Gastroesophageal sphincter (tissue), 4 donors: ENCODE measurements at regions not wholly inside any gene's neighbourhood (a gene's known extent, or its start where the extent isn't known, plus 50 kb on each side); places are given as distances from the start of the nearest gene placed in this dataset.

Experiments used
- ATAC-seq: fragments of 150-250 bp; one replicate; pipeline ENCODE4 v1.9.1; 2016; ENCODE audit warnings: mild to moderate bottlenecking, moderate library complexity
- H3K27ac ChIP-seq, 4 donors: fragments of 200-600 bp; sonication (generic) in 3 of 4; 1 replicate in 3 of 4; 2 replicates in 1 of 4; pipeline ENCODE4 v1.5.1; 2016 to 2019
- H3K27me3 ChIP-seq: fragments of 200-600 bp; sonication (generic); one replicate; pipeline ENCODE4 v1.5.1; 2019
- H3K36me3 ChIP-seq, 2 donors: fragments of 200-600 bp; sonication (generic); one replicate each; pipeline ENCODE4 v1.5.1; 2019; ENCODE audit warnings: control low read depth in 1 of 2
- H3K4me1 ChIP-seq, 3 donors: fragments of 200-600 bp; sonication (generic); 1 replicate in 2 of 3; 2 replicates in 1 of 3; pipeline ENCODE4 v1.5.1; 2016 to 2019; ENCODE audit warnings: control low read depth in 2 of 3
- H3K4me3 ChIP-seq, 2 donors: fragments of 200-600 bp; sonication (generic); one replicate each; pipeline ENCODE4 v1.5.1; 2019; ENCODE audit warnings: mild to moderate bottlenecking in 1 of 2, moderate library complexity in 1 of 2
- H3K9me3 ChIP-seq, 3 donors: fragments of 200-600 bp; sonication (generic); one replicate each; pipeline ENCODE4 v1.5.1; 2017 to 2019; ENCODE audit warnings: control low read depth in 2 of 3
- CTCF ChIP-seq, 4 experiments: fragments of 200-600 bp in 2 of 4; fragments of 450-650 bp in 2 of 4; sonication (generic) in 1 of 4; IDR thresholded peaks; one replicate each; pipeline ENCODE4 v1.5.1; 2017 to 2019; ENCODE audit warnings: antibody characterized with exemption in 4 of 4, mild to moderate bottlenecking in 2 of 4, moderate library complexity in 2 of 4
- EP300 ChIP-seq: sonication (generic); formaldehyde crosslinking; IDR thresholded peaks from one replicate; pipeline ENCODE4 v1.6.1; 2017; ENCODE audit warnings: antibody characterized with exemption, mild to moderate bottlenecking
- POLR2A ChIP-seq, 2 donors: fragments of 450-650 bp; IDR thresholded peaks; one replicate each; pipeline ENCODE4 v1.6.1; 2017; ENCODE audit warnings: antibody characterized with exemption in 2 of 2, mild to moderate bottlenecking in 2 of 2, moderate library complexity in 1 of 2
- POLR2AphosphoS5 ChIP-seq: sonication (generic); formaldehyde crosslinking; IDR thresholded peaks from one replicate; pipeline ENCODE4 v1.6.1; 2017; ENCODE audit warnings: antibody characterized with exemption
- WGBS, 2 donors: methylation state at CpG; one replicate each; pipeline ENCODE4 v1.1.5; 2018; ENCODE audit warnings: low coverage in 1 of 2; 5-methylcytosine and 5-hydroxymethylcytosine counted together

DNA sequence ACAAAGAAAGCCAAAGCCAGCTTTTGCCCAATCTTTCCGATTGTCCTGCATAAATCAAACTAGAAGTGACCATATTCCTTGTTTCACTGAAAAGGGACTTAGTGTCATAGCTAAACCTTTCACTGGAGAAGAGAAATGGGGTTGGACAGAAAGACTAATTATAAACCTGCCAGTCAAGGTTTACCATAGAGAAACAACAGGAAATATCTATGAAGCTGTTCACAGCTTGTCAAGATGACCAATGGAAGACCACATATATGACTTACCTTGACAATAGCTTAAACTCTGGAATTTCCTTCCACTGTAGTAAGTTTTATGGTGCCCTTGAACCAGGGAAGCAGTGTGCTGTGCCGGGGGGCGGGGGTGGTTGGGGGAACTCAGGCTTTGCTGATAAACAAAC, 107.7 kb upstream of the PHACTR1 start:
- peaks cover 18% of the 10 kb centered on the region for H3K27me3 ChIP-seq
- WGBS, 2 donors = 56 to 75% methylated on average over 1 to 2 of the region's 3 CpGs
- H3K4me1 ChIP-seq = no peaks in the 10 kb centered on the region
- no peak for ATAC-seq
- no peaks in the 10 kb centered on the region for H3K36me3 ChIP-seq
- no peak overlapping the region for H3K27ac ChIP-seq
- H3K9me3 ChIP-seq = no peaks in the 10 kb centered on the region
- H3K4me3 ChIP-seq = no peak overlapping the region
- no peak for TF ChIP-seq POLR2A (IDR thresholded peaks at IDR 0.05)
- TF ChIP-seq POLR2AphosphoS5 = no peak
- no peak for TF ChIP-seq EP300
- TF ChIP-seq CTCF (IDR thresholded peaks at IDR 0.05) = no peak

- TF ChIP-seq POLR2AphosphoS5 (no peak), EP300 (no peak), POLR2A (IDR thresholded peaks at IDR 0.05) (no peak), CTCF (IDR thresholded peaks at IDR 0.05) (no peak)
- H3K27ac ChIP-seq = no peak overlapping the region
- ATAC-seq = no peak
- WGBS, 2 donors = 61% methylated on average over 3 of the region's 3 CpGs; no CpG with 5 or more reads in 1 of the 2 donors
- no peaks in the 10 kb centered on the region for H3K9me3 ChIP-seq
- no peaks in the 10 kb centered on the region for H3K4me1 ChIP-seq
- peaks cover 18% of the 10 kb centered on the region for H3K27me3 ChIP-seq
- H3K4me3 ChIP-seq = no peak overlapping the region
- H3K36me3 ChIP-seq = no peaks in the 10 kb centered on the region
These were observed 106.8 kb upstream of the PHACTR1 start for GRCh38 chr6:12609751-12610150.

- Histone ChIP-seq H3K27me3 (peaks cover 18% of the 10 kb centered on the region), H3K4me1 (no peaks in the 10 kb centered on the region), H3K9me3 (no peaks in the 10 kb centered on the region), H3K4me3 (no peak overlapping the region), H3K27ac (no peak overlapping the region), H3K36me3 (no peaks in the 10 kb centered on the region)
- ATAC-seq = no peak
- TF ChIP-seq EP300 = no peak
- TF ChIP-seq POLR2AphosphoS5 = no peak
- TF ChIP-seq POLR2A (IDR thresholded peaks at IDR 0.05) = no peak
- no peak for TF ChIP-seq CTCF (IDR thresholded peaks at IDR 0.05)
- 44 to 83% methylated on average over 2 to 3 of the region's 5 CpGs for WGBS, 2 donors
These were observed 105.7 kb upstream of the PHACTR1 start for GRCh38 chr6:12610862-12611261.

- Histone ChIP-seq H3K36me3 (no peaks in the 10 kb centered on the region), H3K27me3 (peaks cover 4% of the 10 kb centered on the region), H3K9me3 (no peaks in the 10 kb centered on the region), H3K4me3 (no peak overlapping the region), H3K27ac (no peak overlapping the region), H3K4me1 (no peaks in the 10 kb centered on the region)
- WGBS, 2 donors = 45 to 58% methylated on average over 8 of the region's 8 CpGs
- no peak for ATAC-seq
- TF ChIP-seq EP300 (no peak), POLR2A (IDR thresholded peaks at IDR 0.05) (no peak), CTCF (IDR thresholded peaks at IDR 0.05) (no peak), POLR2AphosphoS5 (no peak)
These were observed 102.8 kb upstream of the PHACTR1 start for GRCh38 chr6:12613811-12614210.

DNA sequence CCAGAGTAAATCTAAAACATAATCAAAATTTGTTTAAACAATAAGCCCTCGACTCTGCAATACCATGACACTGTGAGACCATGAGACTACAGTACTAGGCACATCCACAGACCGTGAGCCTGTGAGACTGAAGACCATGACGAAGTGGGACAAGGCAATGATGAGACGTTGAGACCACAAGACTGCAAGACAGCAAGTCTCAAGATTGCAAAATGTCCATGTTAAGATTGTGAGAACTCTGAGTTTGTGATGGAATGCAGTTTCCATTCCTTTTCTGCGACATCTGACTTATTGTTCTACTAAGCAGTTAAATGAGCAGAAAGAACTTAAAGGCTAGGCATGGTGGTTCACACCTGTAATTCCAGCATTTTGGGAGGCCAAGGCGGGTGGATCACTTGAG, 102.1 kb upstream of the PHACTR1 start:
- Histone ChIP-seq H3K9me3 (no peaks in the 10 kb centered on the region), H3K4me1 (no peaks in the 10 kb centered on the region), H3K27me3 (peaks cover 4% of the 10 kb centered on the region), H3K36me3 (no peaks in the 10 kb centered on the region), H3K4me3 (no peak overlapping the region), H3K27ac (no peak overlapping the region)
- WGBS, 2 donors = 84 to 85% methylated on average over 6 of the region's 6 CpGs
- TF ChIP-seq CTCF (IDR thresholded peaks at IDR 0.05) (no peak), EP300 (no peak), POLR2AphosphoS5 (no peak), POLR2A (IDR thresholded peaks at IDR 0.05) (no peak)
- no peak for ATAC-seq
